ENCODE measurements at regions not wholly inside any gene's neighbourhood (a gene's known extent, or its start where the extent isn't known, plus 50 kb on each side); places are given as distances from the start of the nearest gene placed in this dataset.
"Not testable (repeated sequence)": the region's sequence is repeated elsewhere in the genome, so short reads cannot be mapped to it uniquely, and the experiment has no call there.

- in situ Hi-C loops (cut with HindIII; ENCODE audit: low sequenced_read_pairs) = no loop called here
Observed at GRCh38 chr14:86782092-86782580, 1210.8 kb downstream of the GALC start.

GRCh38 chr14:86780876-86781510 lies 1212.0 kb downstream of the GALC start:
- in situ Hi-C loops (cut with HindIII; ENCODE audit: low sequenced_read_pairs) = no loop called here

- in situ Hi-C loops (cut with HindIII; ENCODE audit: low sequenced_read_pairs) = no loop called here
Observed at GRCh38 chr14:86780461-86780860, 1212.5 kb downstream of the GALC start.

- in situ Hi-C loops (cut with HindIII; ENCODE audit: low sequenced_read_pairs) = no loop called here
Observed at GRCh38 chr14:86779416-86779815, 1213.6 kb downstream of the GALC start.

GRCh38 chr14:86777963-86778602 lies 1214.9 kb downstream of the GALC start:
- in situ Hi-C loops (cut with HindIII; ENCODE audit: low sequenced_read_pairs) = no loop called here

- in situ Hi-C loops (cut with HindIII; ENCODE audit: low sequenced_read_pairs) = not testable (repeated sequence)
Observed at GRCh38 chr14:86775896-86776295, 1217.1 kb downstream of the GALC start.

- in situ Hi-C loops (cut with HindIII; ENCODE audit: low sequenced_read_pairs) = no loop called here
Observed at GRCh38 chr14:86774916-86775315, 1218.1 kb downstream of the GALC start.

GRCh38 chr14:86772075-86772474 lies 1220.9 kb downstream of the GALC start:
- in situ Hi-C loops (cut with HindIII; ENCODE audit: low sequenced_read_pairs) = no loop called here

- in situ Hi-C loops (cut with HindIII; ENCODE audit: low sequenced_read_pairs) = no loop called here
Observed at GRCh38 chr14:86770186-86770585, 1222.8 kb downstream of the GALC start.

GRCh38 chr14:86766469-86766868 lies 1226.5 kb downstream of the GALC start:
- in situ Hi-C loops (cut with HindIII; ENCODE audit: low sequenced_read_pairs) = no loop called here

- in situ Hi-C loops (cut with HindIII; ENCODE audit: low sequenced_read_pairs) = no loop called here
Observed at GRCh38 chr14:86761611-86762010, 1231.4 kb downstream of the GALC start.

GRCh38 chr14:86756521-86757190 lies 1226.7 kb downstream of the FLRT2 start:
- in situ Hi-C loops (cut with HindIII; ENCODE audit: low sequenced_read_pairs) = no loop called here

GRCh38 chr14:86750488-86750887 lies 1220.5 kb downstream of the FLRT2 start:
- in situ Hi-C loops (cut with HindIII; ENCODE audit: low sequenced_read_pairs) = not testable (repeated sequence)

GRCh38 chr14:86739761-86740160 lies 1209.8 kb downstream of the FLRT2 start:
- in situ Hi-C loops (cut with HindIII; ENCODE audit: low sequenced_read_pairs) = no loop called here

GRCh38 chr14:86731427-86731826 lies 1201.5 kb downstream of the FLRT2 start:
- in situ Hi-C loops (cut with HindIII; ENCODE audit: low sequenced_read_pairs) = not testable (repeated sequence)

- in situ Hi-C loops (cut with HindIII; ENCODE audit: low sequenced_read_pairs) = no loop called here
Observed at GRCh38 chr14:86723254-86723624, 1193.3 kb downstream of the FLRT2 start.

GRCh38 chr14:86722612-86723253 lies 1192.8 kb downstream of the FLRT2 start:
- in situ Hi-C loops (cut with HindIII; ENCODE audit: low sequenced_read_pairs) = no loop called here

- in situ Hi-C loops (cut with HindIII; ENCODE audit: low sequenced_read_pairs) = no loop called here
Observed at GRCh38 chr14:86714575-86714974, 1184.6 kb downstream of the FLRT2 start.

- in situ Hi-C loops (cut with HindIII; ENCODE audit: low sequenced_read_pairs) = no loop called here
Observed at GRCh38 chr14:86714153-86714552, 1184.2 kb downstream of the FLRT2 start.

GRCh38 chr14:86712727-86713126 lies 1182.8 kb downstream of the FLRT2 start:
- in situ Hi-C loops (cut with HindIII; ENCODE audit: low sequenced_read_pairs) = no loop called here

GRCh38 chr14:86712176-86712575 lies 1182.2 kb downstream of the FLRT2 start:
- in situ Hi-C loops (cut with HindIII; ENCODE audit: low sequenced_read_pairs) = no loop called here
